Endodermal cell (in vitro differentiated cells): ENCODE measurements at regions not wholly inside any gene's neighbourhood (a gene's known extent, or its start where the extent isn't known, plus 50 kb on each side); places are given as distances from the start of the nearest gene placed in this dataset.

Source experiments
- DNase-seq: peaks from one replicate; pipeline ENCODE4 v3.0.0-alpha.2; 2017
- H3K27ac ChIP-seq: 2 replicates; pipeline ENCODE4 v1.5.1; 2013; ENCODE audit warnings: mild to moderate bottlenecking, low read depth, low read length, moderate library complexity
- H3K27me3 ChIP-seq: 2 replicates; pipeline ENCODE4 v1.6.1; 2013; ENCODE audit warnings: mild to moderate bottlenecking, low read length, moderate library complexity; ENCODE audit not compliant: insufficient read depth, control insufficient read depth, poor library complexity, severe bottlenecking
- H3K36me3 ChIP-seq: 2 replicates; pipeline ENCODE4 v1.7.0; 2013; ENCODE audit warnings: mild to moderate bottlenecking, low read length, moderate library complexity; ENCODE audit not compliant: control insufficient read depth, insufficient read depth
- H3K4me1 ChIP-seq: one replicate; pipeline ENCODE4 v1.7.0; 2013; ENCODE audit warnings: low read length; ENCODE audit not compliant: control insufficient read depth, insufficient read depth
- H3K4me3 ChIP-seq: 2 replicates; pipeline ENCODE4 v1.5.1; 2013; ENCODE audit warnings: mild to moderate bottlenecking, low read length, moderate library complexity
- H3K9ac ChIP-seq: 2 replicates; pipeline ENCODE4 v1.6.1; 2013; ENCODE audit warnings: mild to moderate bottlenecking, low read length, moderate library complexity; ENCODE audit not compliant: poor library complexity, severe bottlenecking; ENCODE audit errors: extremely low read depth
- H3K9me3 ChIP-seq: 2 replicates; pipeline ENCODE4 v1.6.1; 2013; ENCODE audit warnings: mild to moderate bottlenecking, low read length, moderate library complexity; ENCODE audit not compliant: control insufficient read depth
- H3K27ac Mint-ChIP-seq: 2 replicates; pipeline ENCODE4 v1.8.0; 2020; ENCODE audit warnings: mixed read lengths
- H3K27me3 Mint-ChIP-seq: 2 replicates; pipeline ENCODE4 v1.8.0; 2021; ENCODE audit warnings: mild to moderate bottlenecking, mixed read lengths; ENCODE audit not compliant: insufficient read depth
- H3K36me3 Mint-ChIP-seq: 2 replicates; pipeline ENCODE4 v1.8.0; 2020; ENCODE audit warnings: low read depth, mixed read lengths
- H3K4me1 Mint-ChIP-seq: 2 replicates; pipeline ENCODE4 v1.8.0; 2020; ENCODE audit warnings: mixed read lengths
- H3K4me3 Mint-ChIP-seq: 2 replicates; pipeline ENCODE4 v1.8.0; 2020; ENCODE audit warnings: mild to moderate bottlenecking, moderate library complexity, mixed read lengths
- H3K9me3 Mint-ChIP-seq: 2 replicates; pipeline ENCODE4 v1.8.0; 2020; ENCODE audit warnings: mild to moderate bottlenecking, mixed read lengths
- WGBS, 2 experiments: methylation state at CpG; one replicate each; pipeline versions ENCODE4 v1.1.5 to v1.1.7; 2013; ENCODE audit warnings: missing lambda C conversion rate in 2 of 2, mixed read lengths in 1 of 2; ENCODE audit not compliant: insufficient coverage in 1 of 2, insufficient read length in 1 of 2; 5-methylcytosine and 5-hydroxymethylcytosine counted together
- TF ChIP-seq, protein P1 (sequence below): fragments of 200-600 bp; sonication (generic); conservative IDR thresholded peaks from 2 replicates; pipeline ENCODE4 v1.5.0; 2021; ENCODE audit warnings: antibody characterized with exemption, mild to moderate bottlenecking

DNA sequence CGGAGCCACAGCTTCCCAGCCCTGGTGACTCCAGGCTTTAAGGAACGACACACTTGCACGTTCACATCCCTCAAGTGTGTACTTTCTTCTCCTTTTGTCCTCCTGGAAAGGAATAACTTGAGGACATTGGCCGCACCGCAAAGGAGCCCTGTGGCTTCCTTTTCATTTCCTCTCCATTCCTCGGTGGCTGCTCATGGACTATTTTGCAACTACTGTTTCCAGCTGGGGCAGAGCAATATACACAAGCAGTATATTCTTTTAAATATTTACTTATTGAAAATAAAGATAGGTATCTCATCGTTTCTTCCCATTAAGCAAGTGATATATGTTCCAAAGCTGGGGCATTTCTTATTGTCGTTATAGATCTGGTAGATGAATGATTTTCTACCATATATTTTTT is 97.2 kb upstream of the LYZL1 start:
- Mint-ChIP-seq H3K27me3 (no peaks in the 10 kb centered on the region), H3K4me3 (no peak overlapping the region), H3K36me3 (no peaks in the 10 kb centered on the region), H3K4me1 (peaks cover 3% of the 10 kb centered on the region), H3K9me3 (peaks cover 8% of the 10 kb centered on the region), H3K27ac (no peak overlapping the region)
- TF ChIP-seq, protein P1, sequence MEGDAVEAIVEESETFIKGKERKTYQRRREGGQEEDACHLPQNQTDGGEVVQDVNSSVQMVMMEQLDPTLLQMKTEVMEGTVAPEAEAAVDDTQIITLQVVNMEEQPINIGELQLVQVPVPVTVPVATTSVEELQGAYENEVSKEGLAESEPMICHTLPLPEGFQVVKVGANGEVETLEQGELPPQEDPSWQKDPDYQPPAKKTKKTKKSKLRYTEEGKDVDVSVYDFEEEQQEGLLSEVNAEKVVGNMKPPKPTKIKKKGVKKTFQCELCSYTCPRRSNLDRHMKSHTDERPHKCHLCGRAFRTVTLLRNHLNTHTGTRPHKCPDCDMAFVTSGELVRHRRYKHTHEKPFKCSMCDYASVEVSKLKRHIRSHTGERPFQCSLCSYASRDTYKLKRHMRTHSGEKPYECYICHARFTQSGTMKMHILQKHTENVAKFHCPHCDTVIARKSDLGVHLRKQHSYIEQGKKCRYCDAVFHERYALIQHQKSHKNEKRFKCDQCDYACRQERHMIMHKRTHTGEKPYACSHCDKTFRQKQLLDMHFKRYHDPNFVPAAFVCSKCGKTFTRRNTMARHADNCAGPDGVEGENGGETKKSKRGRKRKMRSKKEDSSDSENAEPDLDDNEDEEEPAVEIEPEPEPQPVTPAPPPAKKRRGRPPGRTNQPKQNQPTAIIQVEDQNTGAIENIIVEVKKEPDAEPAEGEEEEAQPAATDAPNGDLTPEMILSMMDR = no peak
- Histone ChIP-seq H3K9me3 (peaks cover 9% of the 10 kb centered on the region), H3K9ac (no peak overlapping the region), H3K4me3 (no peak overlapping the region), H3K27ac (no peak overlapping the region), H3K27me3 (no peaks in the 10 kb centered on the region), H3K4me1 (no peaks in the 10 kb centered on the region), H3K36me3 (no peaks in the 10 kb centered on the region)
- WGBS, 2 experiments = 90 to 95% methylated on average over 5 to 8 of the region's 8 CpGs
- DNase-seq = no peak

DNA sequence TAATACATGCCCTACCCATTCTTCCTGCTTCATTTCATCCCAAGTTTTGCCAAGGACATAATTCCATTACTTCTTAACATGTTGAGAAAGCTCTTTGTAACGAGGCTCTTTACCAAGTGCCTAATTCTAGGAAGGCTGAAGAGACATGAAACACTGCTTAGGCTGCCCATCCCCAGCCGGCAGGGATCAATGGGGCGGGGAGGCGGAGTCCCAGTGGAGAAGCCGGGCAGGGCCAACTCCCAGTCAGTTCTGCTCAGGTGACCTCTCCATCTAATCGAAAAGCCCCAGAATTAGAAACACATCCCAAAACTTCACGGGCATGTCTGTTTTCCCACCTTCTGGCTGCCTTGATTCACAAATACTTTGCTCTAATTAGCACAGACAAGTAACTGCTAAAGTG is 89.5 kb upstream of the LYZL1 start:
- TF ChIP-seq, protein P1 = no peak
- H3K4me3 Mint-ChIP-seq = no peak overlapping the region
- Histone ChIP-seq H3K27ac (no peak overlapping the region), H3K9me3 (peaks cover 9% of the 10 kb centered on the region), H3K4me1 (no peaks in the 10 kb centered on the region), H3K9ac (no peak overlapping the region), H3K27me3 (no peaks in the 10 kb centered on the region), H3K4me3 (no peak overlapping the region), H3K36me3 (no peaks in the 10 kb centered on the region)
- H3K27ac Mint-ChIP-seq = no peak overlapping the region
- peaks cover 7% of the 10 kb centered on the region for H3K4me1 Mint-ChIP-seq
- H3K36me3 Mint-ChIP-seq = no peaks in the 10 kb centered on the region
- peaks cover 8% of the 10 kb centered on the region for H3K9me3 Mint-ChIP-seq
- WGBS, 2 experiments = 49 to 52% methylated on average over 3 to 7 of the region's 7 CpGs
- H3K27me3 Mint-ChIP-seq = no peaks in the 10 kb centered on the region
- DNase-seq = peak; percentile 78

DNA sequence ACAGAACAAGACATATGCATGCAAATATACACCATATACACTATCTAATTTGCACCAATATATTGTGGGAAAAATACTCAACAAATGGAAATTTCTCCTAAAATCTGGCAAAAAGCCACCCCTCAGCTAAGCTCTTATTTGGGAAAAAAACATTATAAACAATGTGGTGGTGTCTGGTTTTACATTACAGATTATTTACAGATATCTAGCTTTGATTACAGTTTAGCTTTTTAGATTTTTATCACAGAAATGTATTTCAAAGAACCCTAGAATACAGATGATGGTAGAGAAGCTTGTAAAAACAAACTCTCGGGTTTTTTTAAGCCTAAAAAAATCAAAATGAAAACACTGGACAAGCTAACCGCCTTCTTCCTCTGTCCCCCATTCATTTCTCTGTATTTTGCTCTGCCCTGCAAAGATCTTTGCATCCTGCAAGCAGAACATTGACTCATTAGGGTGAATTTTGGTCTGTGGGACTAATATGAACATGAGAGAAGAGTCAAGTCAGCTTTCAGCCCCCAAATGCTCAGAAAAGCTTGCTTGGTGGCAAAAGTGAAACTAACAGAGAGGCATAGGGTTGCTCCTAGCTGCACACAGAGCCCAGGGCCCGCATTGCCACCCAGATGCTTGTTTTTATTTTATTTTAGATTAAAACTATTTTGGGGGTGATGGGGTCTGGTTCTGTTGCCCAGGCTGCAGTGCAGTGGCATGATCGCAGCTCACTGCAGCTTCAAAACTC is 88.8 kb upstream of the LYZL1 start:
- Mint-ChIP-seq H3K4me3 (no peak overlapping the region), H3K27me3 (no peaks in the 10 kb centered on the region), H3K36me3 (no peaks in the 10 kb centered on the region), H3K27ac (no peak overlapping the region), H3K4me1 (peaks cover 12% of the 10 kb centered on the region), H3K9me3 (peaks cover 3% of the 10 kb centered on the region)
- TF ChIP-seq, protein P1 = no peak
- no peaks in the 10 kb centered on the region for H3K4me1 ChIP-seq
- H3K9ac ChIP-seq = no peak overlapping the region
- no peaks in the 10 kb centered on the region for H3K27me3 ChIP-seq
- H3K4me3 ChIP-seq = no peak overlapping the region
- no peaks in the 10 kb centered on the region for H3K36me3 ChIP-seq
- peaks cover 5% of the 10 kb centered on the region for H3K9me3 ChIP-seq
- WGBS, 2 experiments = 93 to 100% methylated on average over 1 to 4 of the region's 4 CpGs
- no peak for DNase-seq
- no peak overlapping the region for H3K27ac ChIP-seq
